SU-DHL-6 (cell line): ENCODE measurements at regions not wholly inside any gene's neighbourhood (a gene's known extent, or its start where the extent isn't known, plus 50 kb on each side); places are given as distances from the start of the nearest gene placed in this dataset.

ENCODE experiments used
- CTCF ChIP-seq: fragments of 200-600 bp; sonication (generic); IDR thresholded peaks from one replicate; pipeline ENCODE4 v1.5.1; 2017; ENCODE audit warnings: antibody characterized with exemption, mild to moderate bottlenecking, low read length, moderate library complexity; ENCODE audit not compliant: insufficient read depth, poor library complexity, severe bottlenecking
- EZH2phosphoT487 ChIP-seq: fragments of 200-600 bp; sonication (generic), shearing (Covaris generic); conservative IDR thresholded peaks from 2 replicates; pipeline ENCODE4 v1.6.1; 2018; ENCODE audit warnings: mild to moderate bottlenecking, antibody characterized with exemption, low read length, moderate library complexity, mixed read lengths

DNA sequence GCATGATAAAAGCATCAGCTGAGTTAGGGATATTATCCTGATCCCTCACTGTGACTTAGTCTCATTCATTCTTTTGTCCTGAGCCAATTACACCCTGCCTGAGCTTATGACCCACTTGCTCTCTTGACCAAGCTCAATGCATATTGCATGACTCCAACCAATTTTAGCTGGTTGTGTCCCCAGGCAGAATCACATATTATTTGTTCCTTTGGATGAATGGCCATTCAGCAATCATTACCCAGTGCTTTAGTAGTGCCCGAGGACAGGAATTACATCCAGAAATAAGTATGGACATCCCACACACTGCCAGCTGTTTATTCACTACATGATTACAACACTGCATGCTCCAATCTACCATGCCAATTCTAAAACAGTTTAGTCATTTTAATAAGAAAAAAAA, 322.5 kb downstream of the ZBBX start:
- TF ChIP-seq CTCF (no peak), EZH2phosphoT487 (no peak)
